Body of pancreas (tissue), 4 donors: ENCODE measurements at regions not wholly inside any gene's neighbourhood (a gene's known extent, or its start where the extent isn't known, plus 50 kb on each side); places are given as distances from the start of the nearest gene placed in this dataset.

Experiments used
- CTCF ChIP-seq, 7 experiments: fragments of 450-650 bp in 4 of 7; fragments of 200-600 bp in 3 of 7; sonication (generic) in 3 of 7; IDR thresholded peaks; one replicate each; pipeline ENCODE4 v1.5.1; 2016 to 2019; ENCODE audit warnings: antibody characterized with exemption in 7 of 7
- POLR2A ChIP-seq, 3 donors: fragments of 450-650 bp; IDR thresholded peaks; one replicate each; pipeline ENCODE4 v1.6.1; 2016; ENCODE audit warnings: antibody characterized with exemption in 3 of 3, mild to moderate bottlenecking in 2 of 3

- TF ChIP-seq POLR2A (IDR thresholded peaks at IDR 0.05) = no peak
- no peak for TF ChIP-seq CTCF (IDR thresholded peaks at IDR 0.05)
These were observed 578.9 kb downstream of the ZWINT start for GRCh38 chr10:55782181-55782580.
